ENCODE measurements at regions not wholly inside any gene's neighbourhood (a gene's known extent, or its start where the extent isn't known, plus 50 kb on each side); places are given as distances from the start of the nearest gene placed in this dataset.
"Not testable (repeated sequence)": the region's sequence is repeated elsewhere in the genome, so short reads cannot be mapped to it uniquely, and the experiment has no call there.

DNA sequence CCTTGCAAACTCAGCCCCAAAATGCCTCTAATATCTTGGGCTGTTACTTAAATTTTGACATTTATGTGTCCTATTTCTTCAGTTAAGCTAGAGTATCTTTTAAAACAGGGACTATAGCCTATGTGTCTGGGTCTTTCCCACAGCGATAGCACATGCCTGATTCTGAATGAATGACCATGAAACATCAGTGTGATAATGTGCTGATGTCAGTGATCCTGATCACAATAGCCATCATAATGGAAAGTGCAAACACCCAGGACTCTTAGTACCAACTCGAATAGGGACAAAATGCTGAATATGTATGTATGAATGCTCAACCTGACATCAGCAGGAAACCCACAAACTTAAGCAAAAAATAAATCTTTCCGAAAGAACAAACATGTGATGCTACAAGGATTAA lies 537.4 kb downstream of the IGSF11 start:
- H3K27me3 ChIP-seq (ENCODE audit: control insufficient read depth, insufficient read depth, low read length) = no peaks in the 10 kb centered on the region
- no peaks in the 10 kb centered on the region for H3K9me3 ChIP-seq (ENCODE audit: control insufficient read depth, low read length)
- no peaks in the 10 kb centered on the region for H3K4me1 ChIP-seq (ENCODE audit: control insufficient read depth, insufficient read depth, low read length)
- H3K4me3 ChIP-seq (ENCODE audit: low read length) = no peak overlapping the region
- H3K9ac ChIP-seq (ENCODE audit: low read length) = no peak overlapping the region
- no peaks in the 10 kb centered on the region for H3K36me3 ChIP-seq (ENCODE audit: control insufficient read depth, insufficient read depth, low read length)

DNA sequence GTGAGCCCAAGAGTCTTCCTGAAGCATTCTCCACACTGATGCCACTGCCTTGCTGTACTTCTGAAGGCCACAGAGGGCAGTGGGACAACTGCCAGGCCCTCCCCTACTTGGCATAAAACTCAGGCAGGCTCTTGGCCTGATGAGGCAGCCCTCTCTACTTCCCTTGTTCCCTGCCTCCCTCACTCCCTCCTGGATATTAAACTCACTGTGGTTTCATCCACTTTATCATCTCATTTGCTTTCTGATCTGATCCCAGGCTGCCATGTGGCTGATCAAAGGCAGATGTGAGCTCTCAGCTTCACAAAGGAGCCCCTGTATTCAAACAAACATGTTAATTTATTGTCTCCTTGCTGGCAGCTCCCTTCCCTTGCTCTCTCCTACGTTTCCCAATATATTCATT lies 533.5 kb downstream of the IGSF11 start:
- Histone ChIP-seq H3K9ac (ENCODE audit: low read length) (no peak overlapping the region), H3K36me3 (ENCODE audit: control insufficient read depth, insufficient read depth, low read length) (no peaks in the 10 kb centered on the region), H3K27me3 (ENCODE audit: control insufficient read depth, insufficient read depth, low read length) (no peaks in the 10 kb centered on the region), H3K4me1 (ENCODE audit: control insufficient read depth, insufficient read depth, low read length) (no peaks in the 10 kb centered on the region), H3K9me3 (ENCODE audit: control insufficient read depth, low read length) (no peaks in the 10 kb centered on the region), H3K4me3 (ENCODE audit: low read length) (no peak overlapping the region)

DNA sequence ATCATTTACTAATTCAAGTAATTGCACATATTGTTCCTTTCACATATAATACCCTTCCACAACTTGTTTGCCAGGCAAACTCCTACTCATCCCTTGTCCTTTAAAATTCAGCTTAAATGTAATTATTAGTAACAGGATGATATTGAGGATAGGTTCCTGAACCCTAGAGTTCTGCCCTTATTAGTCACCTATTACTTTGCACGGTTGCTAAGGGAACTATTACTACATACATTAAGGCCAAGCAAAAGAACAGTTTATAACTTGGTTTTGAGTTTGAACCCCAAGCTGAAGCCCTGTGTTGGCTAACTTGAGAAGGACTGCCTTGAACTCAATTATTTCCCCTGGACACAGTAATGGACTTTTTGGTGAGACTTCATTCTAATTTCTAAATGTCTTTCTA lies 529.7 kb downstream of the IGSF11 start:
- Histone ChIP-seq H3K36me3 (ENCODE audit: control insufficient read depth, insufficient read depth, low read length) (no peaks in the 10 kb centered on the region), H3K4me1 (ENCODE audit: control insufficient read depth, insufficient read depth, low read length) (no peaks in the 10 kb centered on the region), H3K9ac (ENCODE audit: low read length) (no peak overlapping the region), H3K9me3 (ENCODE audit: control insufficient read depth, low read length) (no peaks in the 10 kb centered on the region), H3K27me3 (ENCODE audit: control insufficient read depth, insufficient read depth, low read length) (no peaks in the 10 kb centered on the region), H3K4me3 (ENCODE audit: low read length) (no peak overlapping the region)

DNA sequence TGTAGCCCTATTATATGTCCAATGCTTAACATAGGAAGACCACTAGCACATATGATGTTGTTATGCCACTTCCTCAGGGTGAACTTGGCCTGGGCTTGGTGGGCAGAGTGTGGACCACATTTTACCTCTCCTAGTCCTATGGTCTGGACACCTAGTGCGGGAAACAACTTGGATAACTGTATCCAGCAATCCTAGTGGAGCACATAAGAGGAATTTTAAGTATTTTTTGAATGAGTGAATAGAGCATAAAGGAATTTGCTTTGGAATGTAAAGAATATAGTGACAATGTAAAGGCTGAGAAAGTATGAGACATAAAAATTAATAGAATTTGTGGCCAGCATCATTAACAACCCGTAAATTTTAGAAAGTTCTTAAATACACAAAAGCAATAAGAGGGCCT lies 528.9 kb downstream of the IGSF11 start:
- no peak overlapping the region for H3K9ac ChIP-seq (ENCODE audit: low read length)
- no peaks in the 10 kb centered on the region for H3K36me3 ChIP-seq (ENCODE audit: control insufficient read depth, insufficient read depth, low read length)
- H3K27me3 ChIP-seq (ENCODE audit: control insufficient read depth, insufficient read depth, low read length) = no peaks in the 10 kb centered on the region
- H3K9me3 ChIP-seq (ENCODE audit: control insufficient read depth, low read length) = no peaks in the 10 kb centered on the region
- no peaks in the 10 kb centered on the region for H3K4me1 ChIP-seq (ENCODE audit: control insufficient read depth, insufficient read depth, low read length)
- no peak overlapping the region for H3K4me3 ChIP-seq (ENCODE audit: low read length)

DNA sequence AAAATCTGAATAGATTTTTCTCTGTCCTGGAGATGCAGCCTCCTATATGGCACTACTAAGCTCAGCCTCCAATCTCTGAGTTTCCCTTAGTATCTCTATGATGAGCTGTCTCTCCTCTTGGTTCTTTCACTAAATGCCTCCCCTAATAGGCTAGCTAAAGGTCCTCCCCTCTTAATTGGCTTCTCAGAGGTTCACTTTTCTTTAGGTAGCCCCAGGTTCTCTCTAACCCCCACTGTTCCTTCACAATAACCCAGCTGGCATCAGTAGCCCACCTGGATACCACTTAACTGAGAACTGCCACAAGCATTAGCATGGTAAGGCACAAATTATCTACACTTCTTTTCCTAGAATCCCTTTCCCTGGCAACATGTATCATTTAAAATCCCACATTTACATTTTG lies 523.2 kb downstream of the IGSF11 start:
- Histone ChIP-seq H3K9me3 (ENCODE audit: control insufficient read depth, low read length) (no peaks in the 10 kb centered on the region), H3K4me1 (ENCODE audit: control insufficient read depth, insufficient read depth, low read length) (no peaks in the 10 kb centered on the region), H3K9ac (ENCODE audit: low read length) (no peak overlapping the region), H3K27me3 (ENCODE audit: control insufficient read depth, insufficient read depth, low read length) (no peaks in the 10 kb centered on the region), H3K4me3 (ENCODE audit: low read length) (no peak overlapping the region), H3K36me3 (ENCODE audit: control insufficient read depth, insufficient read depth, low read length) (no peaks in the 10 kb centered on the region)

DNA sequence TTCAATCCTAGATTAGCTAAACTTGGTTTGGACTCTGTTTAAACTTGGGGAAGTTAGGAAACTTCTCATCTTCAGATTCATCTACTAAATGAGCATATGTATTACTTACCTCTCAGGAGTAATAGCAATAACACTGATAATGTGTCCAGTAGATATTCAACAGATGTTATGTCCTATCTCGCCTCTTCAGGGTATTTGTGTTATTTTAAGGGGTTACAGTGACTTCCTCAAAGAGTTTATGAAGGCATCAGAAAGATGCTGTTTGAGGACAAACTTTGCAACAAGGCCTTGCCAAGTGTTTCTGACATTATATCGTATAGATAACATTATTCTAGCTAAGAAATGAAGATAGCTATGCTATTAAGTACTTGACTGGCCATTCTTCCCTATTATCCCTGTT lies 522.3 kb downstream of the IGSF11 start:
- no peaks in the 10 kb centered on the region for H3K4me1 ChIP-seq (ENCODE audit: control insufficient read depth, insufficient read depth, low read length)
- no peak overlapping the region for H3K9ac ChIP-seq (ENCODE audit: low read length)
- no peaks in the 10 kb centered on the region for H3K27me3 ChIP-seq (ENCODE audit: control insufficient read depth, insufficient read depth, low read length)
- no peaks in the 10 kb centered on the region for H3K9me3 ChIP-seq (ENCODE audit: control insufficient read depth, low read length)
- H3K36me3 ChIP-seq (ENCODE audit: control insufficient read depth, insufficient read depth, low read length) = no peaks in the 10 kb centered on the region
- H3K4me3 ChIP-seq (ENCODE audit: low read length) = no peak overlapping the region

DNA sequence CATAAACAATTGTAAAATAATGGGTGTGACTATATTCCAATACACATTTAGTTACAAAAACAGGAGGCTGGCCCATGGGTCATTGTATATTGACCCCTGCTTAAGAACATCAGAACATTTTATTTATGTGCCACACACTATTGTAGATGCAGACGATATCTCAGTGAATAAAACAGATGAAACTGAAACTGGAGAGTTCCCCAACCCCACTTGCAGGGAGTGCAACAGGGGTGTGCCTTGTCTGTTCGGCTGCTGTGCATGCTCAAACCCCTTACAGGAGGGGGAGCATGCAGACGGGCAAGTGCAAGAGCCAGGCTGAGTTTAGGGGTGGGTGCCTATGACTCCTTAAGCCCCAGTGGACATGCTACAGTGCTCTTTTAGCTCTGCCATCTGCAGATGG lies 509.6 kb downstream of the IGSF11 start:
- Histone ChIP-seq H3K9ac (ENCODE audit: low read length) (no peak overlapping the region), H3K9me3 (ENCODE audit: control insufficient read depth, low read length) (no peaks in the 10 kb centered on the region), H3K36me3 (ENCODE audit: control insufficient read depth, insufficient read depth, low read length) (no peaks in the 10 kb centered on the region), H3K4me3 (ENCODE audit: low read length) (no peak overlapping the region), H3K4me1 (ENCODE audit: control insufficient read depth, insufficient read depth, low read length) (no peaks in the 10 kb centered on the region), H3K27me3 (ENCODE audit: control insufficient read depth, insufficient read depth, low read length) (no peaks in the 10 kb centered on the region)

DNA sequence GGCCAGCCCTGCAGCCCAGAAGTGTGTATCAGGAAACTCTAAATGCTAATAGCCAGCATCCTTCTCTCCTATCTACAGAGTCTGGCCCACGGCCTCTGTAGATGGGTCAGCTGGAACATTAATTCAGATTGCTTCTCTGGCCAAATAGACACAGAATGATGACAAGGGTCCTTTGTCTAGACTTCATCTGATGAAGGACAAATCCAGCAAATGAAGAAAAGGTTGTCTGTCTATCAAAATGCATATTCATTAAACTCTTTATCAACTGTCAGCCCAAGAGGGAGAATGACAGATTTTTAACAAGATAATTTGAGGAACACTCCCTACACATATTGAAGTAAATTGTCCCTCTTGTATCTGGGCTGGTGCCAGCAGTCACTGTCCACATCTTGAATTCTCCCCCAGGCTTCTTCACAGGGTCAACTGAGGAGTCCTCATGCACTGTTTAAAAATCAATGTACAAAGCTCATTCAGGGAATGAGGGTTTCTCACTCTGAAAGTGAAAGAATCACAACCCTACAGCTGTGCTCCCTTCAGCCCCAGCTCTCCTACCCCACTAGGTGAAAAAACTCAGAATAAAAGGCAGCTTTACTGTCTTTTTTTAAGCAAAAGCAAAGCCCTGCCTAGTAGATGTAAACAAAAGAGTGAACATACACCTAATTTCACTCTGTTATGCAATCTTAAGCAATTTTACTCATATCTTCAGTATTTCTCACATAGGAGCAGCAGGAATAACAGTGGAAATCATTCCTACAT lies 507.7 kb downstream of the IGSF11 start:
- no peaks in the 10 kb centered on the region for H3K36me3 ChIP-seq (ENCODE audit: control insufficient read depth, insufficient read depth, low read length)
- H3K27me3 ChIP-seq (ENCODE audit: control insufficient read depth, insufficient read depth, low read length) = no peaks in the 10 kb centered on the region
- no peaks in the 10 kb centered on the region for H3K4me1 ChIP-seq (ENCODE audit: control insufficient read depth, insufficient read depth, low read length)
- H3K9ac ChIP-seq (ENCODE audit: low read length) = no peak overlapping the region
- H3K9me3 ChIP-seq (ENCODE audit: control insufficient read depth, low read length) = no peaks in the 10 kb centered on the region
- no peak overlapping the region for H3K4me3 ChIP-seq (ENCODE audit: low read length)

DNA sequence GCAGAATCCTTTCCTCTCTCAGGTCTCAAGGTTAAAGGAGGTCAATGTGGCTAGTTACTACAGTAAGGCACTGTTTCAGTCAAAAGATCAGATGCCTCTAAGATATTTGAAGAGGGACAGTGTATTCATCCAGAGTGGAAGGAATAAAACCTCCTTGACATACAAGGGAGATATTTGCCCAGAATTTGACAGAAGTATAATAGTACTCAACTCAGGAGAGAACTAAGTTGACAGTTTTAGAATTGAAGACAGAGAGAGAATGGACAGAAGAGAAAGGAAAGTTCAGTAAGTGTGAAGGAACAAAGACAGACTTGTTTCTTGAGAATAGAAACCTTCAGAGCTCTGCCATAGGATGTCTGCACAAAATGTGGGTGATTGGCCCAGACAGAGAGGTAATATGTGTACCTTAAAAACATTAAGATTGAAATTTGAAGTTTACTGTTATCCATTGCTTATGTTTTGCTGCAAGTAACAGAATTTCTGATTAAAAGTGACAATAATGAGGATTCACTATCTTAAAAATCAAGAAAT lies 507.1 kb downstream of the IGSF11 start:
- Histone ChIP-seq H3K9ac (ENCODE audit: low read length) (no peak overlapping the region), H3K9me3 (ENCODE audit: control insufficient read depth, low read length) (no peaks in the 10 kb centered on the region), H3K36me3 (ENCODE audit: control insufficient read depth, insufficient read depth, low read length) (no peaks in the 10 kb centered on the region), H3K27me3 (ENCODE audit: control insufficient read depth, insufficient read depth, low read length) (no peaks in the 10 kb centered on the region), H3K4me3 (ENCODE audit: low read length) (no peak overlapping the region), H3K4me1 (ENCODE audit: control insufficient read depth, insufficient read depth, low read length) (no peaks in the 10 kb centered on the region)

DNA sequence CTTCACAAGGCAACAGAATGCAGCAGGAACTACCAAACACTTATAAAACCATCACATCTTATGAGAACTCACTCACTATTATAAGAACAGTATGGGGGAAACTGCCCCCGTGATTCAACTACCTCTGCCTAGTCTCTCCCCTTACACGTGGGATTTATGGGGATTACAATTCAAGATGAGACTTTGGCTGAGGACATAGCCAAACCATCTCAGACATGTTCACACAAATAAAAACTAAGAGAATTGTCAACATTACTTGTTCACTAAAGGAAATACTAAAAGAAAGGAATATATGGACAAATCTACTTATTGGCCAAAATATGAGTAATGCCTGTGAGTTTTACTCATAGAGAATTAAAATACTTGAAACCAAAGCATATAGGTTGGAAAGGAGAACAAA lies 505.1 kb downstream of the IGSF11 start:
- H3K4me3 ChIP-seq (ENCODE audit: low read length) = no peak overlapping the region
- H3K27me3 ChIP-seq (ENCODE audit: control insufficient read depth, insufficient read depth, low read length) = no peaks in the 10 kb centered on the region
- no peak overlapping the region for H3K9ac ChIP-seq (ENCODE audit: low read length)
- H3K4me1 ChIP-seq (ENCODE audit: control insufficient read depth, insufficient read depth, low read length) = no peaks in the 10 kb centered on the region
- H3K36me3 ChIP-seq (ENCODE audit: control insufficient read depth, insufficient read depth, low read length) = no peaks in the 10 kb centered on the region
- H3K9me3 ChIP-seq (ENCODE audit: control insufficient read depth, low read length) = no peaks in the 10 kb centered on the region

DNA sequence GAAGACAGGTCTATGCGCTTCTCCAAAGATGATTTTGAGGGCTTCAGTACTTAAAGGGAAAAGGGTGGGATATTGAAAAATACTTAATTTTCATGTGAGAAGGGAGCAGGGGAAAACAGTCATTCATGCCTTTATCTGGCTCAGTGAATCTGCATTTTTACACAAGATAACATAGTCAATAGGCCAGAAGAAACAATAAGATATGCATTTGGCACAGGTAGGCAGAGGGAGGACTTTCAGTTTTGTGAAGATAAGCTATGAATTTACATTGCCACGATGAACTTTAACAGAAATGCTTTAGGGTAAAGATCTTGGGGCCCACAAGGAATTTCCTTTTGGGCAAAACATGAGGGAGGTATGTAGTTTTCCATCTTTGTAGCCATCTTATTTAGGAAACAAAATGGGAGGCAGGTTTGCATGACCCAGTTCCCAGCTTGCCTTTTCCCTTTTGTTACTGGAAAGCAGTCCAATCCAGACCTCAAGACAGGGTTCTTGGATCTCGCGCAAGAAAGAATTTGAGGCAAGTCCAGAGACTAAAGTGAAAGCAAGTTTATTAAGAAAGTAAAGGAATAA lies 504.2 kb downstream of the IGSF11 start:
- no peaks in the 10 kb centered on the region for H3K36me3 ChIP-seq (ENCODE audit: control insufficient read depth, insufficient read depth, low read length)
- no peaks in the 10 kb centered on the region for H3K4me1 ChIP-seq (ENCODE audit: control insufficient read depth, insufficient read depth, low read length)
- H3K9me3 ChIP-seq (ENCODE audit: control insufficient read depth, low read length) = no peaks in the 10 kb centered on the region
- no peaks in the 10 kb centered on the region for H3K27me3 ChIP-seq (ENCODE audit: control insufficient read depth, insufficient read depth, low read length)
- no peak overlapping the region for H3K9ac ChIP-seq (ENCODE audit: low read length)
- H3K4me3 ChIP-seq (ENCODE audit: low read length) = no peak overlapping the region

DNA sequence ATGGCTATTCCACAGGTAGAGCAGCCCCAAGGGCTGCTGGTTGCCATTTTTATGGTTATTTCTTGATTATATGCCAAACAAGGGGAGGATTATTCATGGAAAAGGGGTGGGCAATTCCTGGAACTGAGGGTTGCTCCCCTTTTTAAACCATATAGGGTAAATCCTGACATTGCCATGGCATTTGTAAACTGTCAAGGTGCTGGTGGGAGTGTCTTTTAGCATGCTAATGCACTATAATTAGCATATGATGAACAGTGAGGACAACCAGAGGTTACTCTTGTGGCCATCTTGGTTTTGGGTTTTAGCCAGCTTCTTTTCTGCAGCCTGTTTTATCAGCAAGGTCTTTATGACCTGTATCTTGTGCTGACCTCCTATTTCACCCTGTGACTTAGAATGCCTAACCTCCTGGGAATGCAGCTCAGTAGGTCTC lies 503.7 kb downstream of the IGSF11 start:
- H3K4me3 ChIP-seq (ENCODE audit: low read length); H3K9ac ChIP-seq (ENCODE audit: low read length); H3K27me3 ChIP-seq (ENCODE audit: control insufficient read depth, insufficient read depth, low read length); H3K4me1 ChIP-seq (ENCODE audit: control insufficient read depth, insufficient read depth, low read length); H3K36me3 ChIP-seq (ENCODE audit: control insufficient read depth, insufficient read depth, low read length); H3K9me3 ChIP-seq (ENCODE audit: control insufficient read depth, low read length): not testable (repeated sequence)

Data from mucosa of stomach (tissue), 1 donor.